ENCODE measurements at regions not wholly inside any gene's neighbourhood (a gene's known extent, or its start where the extent isn't known, plus 50 kb on each side); places are given as distances from the start of the nearest gene placed in this dataset.

DNA sequence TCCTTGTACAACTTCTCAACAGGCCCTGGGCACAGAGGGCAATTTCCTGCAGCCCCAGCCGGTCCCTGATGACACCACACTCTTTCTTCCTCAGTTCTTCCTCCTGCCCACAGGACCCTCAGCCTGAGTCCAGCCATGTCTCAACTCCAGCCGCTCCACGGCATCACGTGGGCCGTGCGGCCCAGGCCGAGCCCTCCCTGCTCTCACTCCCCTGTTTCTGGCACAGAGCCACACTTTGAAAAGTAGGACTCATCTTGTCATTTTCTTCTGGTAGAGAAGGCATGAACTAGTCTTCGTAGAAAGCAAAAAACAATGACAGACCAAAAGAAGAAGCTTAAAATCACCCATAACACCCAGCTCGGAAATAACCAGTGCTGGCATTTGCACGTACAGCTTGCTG, 404.7 kb upstream of the IRX1 start:
- Histone ChIP-seq H2BK20ac (ENCODE audit: low read length) (no peak overlapping the region), H2BK15ac (ENCODE audit: low read length) (no peak overlapping the region), H3K36me3 (ENCODE audit: control insufficient read depth in 2 of 4, insufficient read depth in 4 of 4, low read length in 3 of 4) (no peaks in the 10 kb centered on the region; a peak in 1 of 8 replicates), H4K5ac (ENCODE audit: insufficient read length, low read depth, low read length) (no peak overlapping the region), H3K9ac (replicated peaks in 1 of 4; ENCODE audit: extremely low read depth in 1 of 4, low read depth in 3 of 4, low read length in 3 of 4) (no peak overlapping the region), H2BK12ac (ENCODE audit: low read depth, low read length) (no peak overlapping the region), H2BK120ac (replicated peaks; ENCODE audit: low read depth, low read length) (no peak overlapping the region), H4K8ac (ENCODE audit: extremely low read depth, insufficient read depth, low read length) (no peak overlapping the region), H3K79me2 (ENCODE audit: control insufficient read depth in 1 of 2, insufficient read depth in 2 of 2, low read length in 2 of 2) (no peaks in the 10 kb centered on the region), H2BK5ac (ENCODE audit: low read depth, low read length) (no peak overlapping the region), H3K9me3 (ENCODE audit: insufficient read depth in 2 of 2, low read depth in 1 of 2, low read length in 1 of 2) (no peaks in the 10 kb centered on the region), H3K4me2 (ENCODE audit: insufficient read depth in 1 of 2, low read depth in 2 of 2, low read length in 2 of 2) (no peak overlapping the region), H3K14ac (ENCODE audit: insufficient read length) (no peak overlapping the region), H2AK5ac (ENCODE audit: low read depth, low read length) (no peak overlapping the region), H3K18ac (ENCODE audit: extremely low read depth, low read length) (no peak overlapping the region; the same call in 1 of the 2 replicates), H3K27ac (ENCODE audit: low read depth, low read length) (no peak overlapping the region), H3K79me1 (ENCODE audit: low read depth, low read length) (no peaks in the 10 kb centered on the region), H3K56ac (replicated peaks; ENCODE audit: insufficient read length, low read depth, low read length) (no peak overlapping the region), H4K91ac (replicated peaks; ENCODE audit: insufficient read length, low read length) (no peak overlapping the region), H2AFZ (ENCODE audit: low read length) (no peak overlapping the region), H4K20me1 (replicated peaks in 1 of 2; ENCODE audit: control insufficient read depth in 1 of 2, insufficient read depth in 2 of 2, low read length in 2 of 2) (no peaks in the 10 kb centered on the region), H3K23ac (ENCODE audit: insufficient read length) (no peak overlapping the region), H3K23me2 (ENCODE audit: low read depth, low read length) (no peaks in the 10 kb centered on the region; the same call in 1 of the 2 replicates), H3K4ac (replicated peaks; ENCODE audit: insufficient read length, low read depth, low read length) (no peak overlapping the region), H3K4me1 (replicated peaks in 1 of 4; ENCODE audit: control insufficient read depth in 3 of 4, insufficient read depth in 4 of 4, low read length in 3 of 4) (peaks cover 0 to 7% (median 3%) of the 10 kb centered on the region in 4 experiments; a peak in 2 of 7 replicates), H3K27me3 (replicated peaks in 1 of 4; ENCODE audit: control insufficient read depth in 3 of 4, extremely low read depth in 1 of 4, insufficient read depth in 3 of 4, low read length in 3 of 4) (no peaks in the 10 kb centered on the region), H3K4me3 (ENCODE audit: extremely low read depth in 1 of 4, insufficient read depth in 2 of 4, low read depth in 3 of 4, low read length in 4 of 4) (no peak overlapping the region)
- CTCF ChIA-PET (ENCODE audit: partially characterized antibody) = interaction anchor here (1.4 kb wide), 1 partner anchor 9 kb away, joined by 3 read pairs; no protein-coding TSS in a partner anchor
- DNase-seq (ENCODE audit: low read depth in 1 of 2, low spot score in 2 of 2) (no peak), FAIRE-seq (no peak)
- POLR2A ChIA-PET (ENCODE audit: partially characterized antibody) = no interaction called here
- 90% methylated on average over 10 of the region's 10 CpGs; no CpG with 5 or more reads in 1 of the 2 experiments for WGBS, 2 experiments (ENCODE audit: extremely low coverage in 1 of 2, insufficient coverage in 1 of 2, insufficient read length in 1 of 2, insufficient replicate concordance in 2 of 2, low coverage in 1 of 2, low lambda C conversion rate in 2 of 2, missing lambda C conversion rate in 1 of 2)
- TF ChIP-seq RXRA (IDR thresholded peaks at IDR 0.05; ENCODE audit: insufficient read depth, low read depth, low read length) (no peak), SIRT6 (IDR thresholded peaks at IDR 0.05; ENCODE audit: low read length) (no peak), SP2 (IDR thresholded peaks at IDR 0.05; ENCODE audit: low read length) (no peak), ASH2L (IDR thresholded peaks at IDR 0.05; ENCODE audit: low read length) (no peak), BACH1 (IDR thresholded peaks at IDR 0.05; ENCODE audit: low read length) (no peak), SP4 (IDR thresholded peaks at IDR 0.05; ENCODE audit: low read length) (no peak), TAF7 (optimal IDR thresholded peaks at IDR 0.05; ENCODE audit: borderline replicate concordance, low read depth, low read length) (no peak), FOSL1 (IDR thresholded peaks at IDR 0.05; ENCODE audit: insufficient read depth, low read depth, low read length) (no peak), POLR2AphosphoS5 (IDR thresholded peaks at IDR 0.05; ENCODE audit: low read depth, low read length) (no peak), BRCA1 (IDR thresholded peaks at IDR 0.05; ENCODE audit: low read depth, low read length) (no peak), ZNF274 (IDR thresholded peaks at IDR 0.05; ENCODE audit: borderline replicate concordance, extremely low read depth, low read length) (no peak), POLR2A (IDR thresholded peaks at IDR 0.05; ENCODE audit: control extremely low read depth in 1 of 2, low read depth in 2 of 2, low read length in 2 of 2) (no peak)
- TF ChIP-seq, protein P1, sequence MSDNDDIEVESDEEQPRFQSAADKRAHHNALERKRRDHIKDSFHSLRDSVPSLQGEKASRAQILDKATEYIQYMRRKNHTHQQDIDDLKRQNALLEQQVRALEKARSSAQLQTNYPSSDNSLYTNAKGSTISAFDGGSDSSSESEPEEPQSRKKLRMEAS (IDR thresholded peaks at IDR 0.05) = no peak
- TF ChIP-seq, protein P2, sequence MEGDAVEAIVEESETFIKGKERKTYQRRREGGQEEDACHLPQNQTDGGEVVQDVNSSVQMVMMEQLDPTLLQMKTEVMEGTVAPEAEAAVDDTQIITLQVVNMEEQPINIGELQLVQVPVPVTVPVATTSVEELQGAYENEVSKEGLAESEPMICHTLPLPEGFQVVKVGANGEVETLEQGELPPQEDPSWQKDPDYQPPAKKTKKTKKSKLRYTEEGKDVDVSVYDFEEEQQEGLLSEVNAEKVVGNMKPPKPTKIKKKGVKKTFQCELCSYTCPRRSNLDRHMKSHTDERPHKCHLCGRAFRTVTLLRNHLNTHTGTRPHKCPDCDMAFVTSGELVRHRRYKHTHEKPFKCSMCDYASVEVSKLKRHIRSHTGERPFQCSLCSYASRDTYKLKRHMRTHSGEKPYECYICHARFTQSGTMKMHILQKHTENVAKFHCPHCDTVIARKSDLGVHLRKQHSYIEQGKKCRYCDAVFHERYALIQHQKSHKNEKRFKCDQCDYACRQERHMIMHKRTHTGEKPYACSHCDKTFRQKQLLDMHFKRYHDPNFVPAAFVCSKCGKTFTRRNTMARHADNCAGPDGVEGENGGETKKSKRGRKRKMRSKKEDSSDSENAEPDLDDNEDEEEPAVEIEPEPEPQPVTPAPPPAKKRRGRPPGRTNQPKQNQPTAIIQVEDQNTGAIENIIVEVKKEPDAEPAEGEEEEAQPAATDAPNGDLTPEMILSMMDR (IDR thresholded peaks at IDR 0.05; ENCODE audit: control extremely low read depth in 1 of 3, insufficient read depth in 1 of 3, low read depth in 1 of 3, low read length in 3 of 3) = no peak
